SK-N-SH treated with all-trans-retinoic acid at 6 μM for 48 hours (cell line): ENCODE measurements at regions not wholly inside any gene's neighbourhood (a gene's known extent, or its start where the extent isn't known, plus 50 kb on each side); places are given as distances from the start of the nearest gene placed in this dataset.

Source experiments
- ATAC-seq: fragments of 200-7000 bp; cut with Tn5 transposase; 3 replicates; pipeline ENCODE4 v1.9.1; 2020; ENCODE audit warnings: mild to moderate bottlenecking, moderate library complexity
- ARNTL ChIP-seq: fragments of 450-650 bp; formaldehyde crosslinking; IDR thresholded peaks from 2 replicates; pipeline ENCODE4 v1.5.0; 2020; ENCODE audit warnings: low read depth, mild to moderate bottlenecking, moderate library complexity, borderline replicate concordance
- BACH2 ChIP-seq: fragments of 250-450 bp; sonication (Bioruptor Pico); IDR thresholded peaks from 2 replicates; pipeline ENCODE4 v1.9.0; 2021; ENCODE audit warnings: mild to moderate bottlenecking, borderline replicate concordance
- CREB5 ChIP-seq: fragments of 250-450 bp; sonication (Bioruptor Pico); IDR thresholded peaks from 2 replicates; pipeline ENCODE4 v1.5.1; 2020; ENCODE audit warnings: low read depth, mild to moderate bottlenecking, moderate library complexity
- CSDC2 ChIP-seq: fragments of 250-450 bp; sonication (Bioruptor Pico); IDR thresholded peaks from 2 replicates; pipeline ENCODE4 v1.5.0; 2020; ENCODE audit warnings: mild to moderate bottlenecking, moderate library complexity
- CSRNP3 ChIP-seq: fragments of 250-450 bp; sonication (Bioruptor Pico); IDR thresholded peaks from 2 replicates; pipeline ENCODE4 v1.5.1; 2021; ENCODE audit warnings: mild to moderate bottlenecking, moderate library complexity
- ESRRG ChIP-seq: fragments of 250-450 bp; sonication (Bioruptor Pico); IDR thresholded peaks from 2 replicates; pipeline ENCODE4 v1.6.1; 2021; ENCODE audit warnings: mild to moderate bottlenecking
- GLIS3 ChIP-seq: fragments of 250-450 bp; sonication (Bioruptor Pico); IDR thresholded peaks from 2 replicates; pipeline ENCODE4 v1.5.0; 2020; ENCODE audit warnings: mild to moderate bottlenecking, moderate library complexity
- ISL1 ChIP-seq: fragments of 250-450 bp; sonication (Bioruptor Pico); IDR thresholded peaks from 2 replicates; pipeline ENCODE4 v2.1.2; 2022; ENCODE audit warnings: mild to moderate bottlenecking, moderate library complexity
- PATZ1 ChIP-seq: fragments of 250-450 bp; sonication (Bioruptor Pico); IDR thresholded peaks from 2 replicates; pipeline ENCODE4 v1.8.0; 2020; ENCODE audit warnings: mild to moderate bottlenecking, moderate library complexity, borderline replicate concordance
- PPARA ChIP-seq: fragments of 250-450 bp; sonication (Bioruptor Pico); IDR thresholded peaks from 2 replicates; pipeline ENCODE4 v1.5.0; 2020; ENCODE audit warnings: mild to moderate bottlenecking, borderline replicate concordance
- RARB ChIP-seq: fragments of 250-450 bp; sonication (Bioruptor Pico); IDR thresholded peaks from 2 replicates; pipeline ENCODE4 v1.8.0; 2021; ENCODE audit warnings: mild to moderate bottlenecking, moderate library complexity
- TCF4 ChIP-seq: fragments of 250-450 bp; sonication (Bioruptor Pico); IDR thresholded peaks from 2 replicates; pipeline ENCODE4 v1.8.0; 2021; ENCODE audit warnings: mild to moderate bottlenecking, moderate library complexity, borderline replicate concordance
- ZC3H10 ChIP-seq: fragments of 250-450 bp; sonication (Bioruptor Pico); IDR thresholded peaks from 2 replicates; pipeline ENCODE4 v1.5.1; 2021; ENCODE audit warnings: mild to moderate bottlenecking, moderate library complexity
- ZFP3 ChIP-seq: fragments of 250-450 bp; sonication (Bioruptor Pico); IDR thresholded peaks from 2 replicates; pipeline ENCODE4 v1.5.0; 2020; ENCODE audit warnings: mild to moderate bottlenecking, moderate library complexity
- ZFP30 ChIP-seq: fragments of 450-650 bp; formaldehyde crosslinking; IDR thresholded peaks from 2 replicates; pipeline ENCODE4 v1.5.0; 2022; ENCODE audit warnings: mild to moderate bottlenecking, moderate library complexity
- ZNF565 ChIP-seq: fragments of 450-650 bp; formaldehyde crosslinking; conservative IDR thresholded peaks from 2 replicates; pipeline ENCODE4 v1.5.0; 2020; ENCODE audit warnings: low read depth, mild to moderate bottlenecking, moderate library complexity
- ZNF70 ChIP-seq: fragments of 450-650 bp; formaldehyde crosslinking; IDR thresholded peaks from 2 replicates; pipeline ENCODE4 v1.5.0; 2020; ENCODE audit warnings: mild to moderate bottlenecking, moderate library complexity
- ZNF8 ChIP-seq: fragments of 450-650 bp; formaldehyde crosslinking; IDR thresholded peaks from 2 replicates; pipeline ENCODE4 v1.5.0; 2020; ENCODE audit warnings: mild to moderate bottlenecking, moderate library complexity

GRCh38 chr21:24027396-24027795, 1579.9 kb downstream of the MRPL39 start:
- no peak for ATAC-seq
- TF ChIP-seq PATZ1 (no peak), RARB (CRISPR knock-in tag) (no peak), CSDC2 (no peak), ZFP30 (CRISPR knock-in tag) (no peak), PPARA (CRISPR knock-in tag) (no peak), GLIS3 (CRISPR knock-in tag) (no peak), ZNF565 (no peak), ESRRG (CRISPR knock-in tag) (no peak)

- ATAC-seq, result no peak
- TF ChIP-seq ISL1 (0 out of 2 replicates have a peak, but pooled peaks have one; percentile 14), RARB (CRISPR knock-in tag) (no peak), PPARA (CRISPR knock-in tag) (no peak), CSDC2 (no peak)
These were observed 1582.2 kb downstream of the MRPL39 start for GRCh38 chr21:24025101-24025500.

GRCh38 chr21:24023936-24024335, 1583.3 kb downstream of the MRPL39 start:
- ATAC-seq, result peak; percentile 80
- TF ChIP-seq TCF4 (CRISPR knock-in tag) (no peak), ZC3H10 (CRISPR knock-in tag) (0 out of 2 replicates have a peak, but pooled peaks have one; percentile 25)

- no peak for TF ChIP-seq ARNTL
- TF ChIP-seq PATZ1, result peak; percentile 66; the same call in 1 of the 2 replicates
- peak; percentile 89 for TF ChIP-seq ISL1
These were observed 1583.9 kb downstream of the MRPL39 start for GRCh38 chr21:24023402-24023801.

GRCh38 chr21:24014381-24014780, 1592.9 kb downstream of the MRPL39 start:
- TF ChIP-seq ISL1 (no peak), ZC3H10 (CRISPR knock-in tag) (no peak), ZFP30 (CRISPR knock-in tag) (no peak), CSDC2 (no peak), PATZ1 (no peak), PPARA (CRISPR knock-in tag) (no peak), ZNF8 (CRISPR knock-in tag) (no peak)
- no peak for ATAC-seq

More at GRCh38 chr21:24023402-24023801, 1583.9 kb downstream of the MRPL39 start:
- ATAC-seq, result peak; percentile 98

GRCh38 chr21:24011087-24011486, 1596.2 kb downstream of the MRPL39 start:
- TF ChIP-seq RARB (CRISPR knock-in tag) (no peak), CREB5 (CRISPR knock-in tag) (no peak), ZFP3 (no peak), BACH2 (CRISPR knock-in tag) (no peak), TCF4 (CRISPR knock-in tag) (no peak), ZC3H10 (CRISPR knock-in tag) (no peak), ZNF565 (no peak), ARNTL (no peak), ZNF70 (CRISPR knock-in tag) (no peak), CSRNP3 (CRISPR knock-in tag) (no peak), ZFP30 (CRISPR knock-in tag) (no peak)
- TF ChIP-seq, all 23 proteins: peak for 0
- no peak for ATAC-seq
